ENCODE measurements at regions not wholly inside any gene's neighbourhood (a gene's known extent, or its start where the extent isn't known, plus 50 kb on each side); places are given as distances from the start of the nearest gene placed in this dataset.

DNA sequence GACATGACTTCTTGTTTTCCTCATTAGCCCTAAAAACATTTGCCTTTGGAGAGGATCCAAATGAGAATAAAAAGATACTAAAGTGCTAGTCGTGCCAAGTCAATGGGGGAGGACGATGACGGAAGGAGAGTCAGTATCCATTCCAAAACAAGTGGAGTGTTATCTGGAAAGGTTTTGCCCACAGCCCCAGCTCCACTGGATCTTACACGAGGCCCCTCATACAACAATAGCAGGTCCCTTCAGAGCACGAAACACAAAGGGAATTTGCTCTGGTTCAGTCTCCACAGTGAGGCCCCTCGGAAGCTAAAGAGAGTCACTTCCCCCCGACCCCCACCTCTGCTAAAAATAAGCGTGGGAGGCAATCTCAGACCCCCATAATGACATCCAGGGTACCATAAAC lies 496.9 kb upstream of the ZFHX3 start:
- ChIA-PET CTCF (ENCODE audit: partially characterized antibody) (interaction anchor here (0.6 to 1.1 kb wide), 2 partner anchors 20 to 186 kb away, joined by 3 to 4 read pairs; no protein-coding TSS in a partner anchor), POLR2A (ENCODE audit: partially characterized antibody) (no interaction called here)
- Histone ChIP-seq H3K27ac (ENCODE audit: low read depth, low read length) (no peak overlapping the region), H3K27me3 (replicated peaks in 1 of 4; ENCODE audit: control insufficient read depth in 3 of 4, extremely low read depth in 1 of 4, insufficient read depth in 3 of 4, low read length in 3 of 4) (no peaks in the 10 kb centered on the region), H3K9me3 (ENCODE audit: insufficient read depth in 2 of 2, low read depth in 1 of 2, low read length in 1 of 2) (no peaks in the 10 kb centered on the region), H2BK5ac (ENCODE audit: low read depth, low read length) (no peak overlapping the region), H3K23ac (ENCODE audit: insufficient read length) (no peak overlapping the region), H3K9ac (replicated peaks in 1 of 4; ENCODE audit: extremely low read depth in 1 of 4, low read depth in 3 of 4, low read length in 3 of 4) (no peak overlapping the region), H2BK120ac (replicated peaks; ENCODE audit: low read depth, low read length) (no peak overlapping the region), H3K4ac (replicated peaks; ENCODE audit: insufficient read length, low read depth, low read length) (no peak overlapping the region), H3K79me2 (ENCODE audit: control insufficient read depth in 1 of 2, insufficient read depth in 2 of 2, low read length in 2 of 2) (no peaks in the 10 kb centered on the region), H3K4me3 (ENCODE audit: extremely low read depth in 1 of 4, insufficient read depth in 2 of 4, low read depth in 3 of 4, low read length in 4 of 4) (no peak overlapping the region), H3K36me3 (ENCODE audit: control insufficient read depth in 2 of 4, insufficient read depth in 4 of 4, low read length in 3 of 4) (no peaks in the 10 kb centered on the region), H2BK15ac (ENCODE audit: low read length) (peak overlapping the region; percentile 18; the same call in 1 of the 2 replicates), H4K8ac (ENCODE audit: extremely low read depth, insufficient read depth, low read length) (no peak overlapping the region), H2AK5ac (ENCODE audit: low read depth, low read length) (no peak overlapping the region), H4K91ac (replicated peaks; ENCODE audit: insufficient read length, low read length) (no peak overlapping the region), H3K18ac (ENCODE audit: extremely low read depth, low read length) (no peak overlapping the region), H3K14ac (ENCODE audit: insufficient read length) (no peak overlapping the region), H2BK20ac (ENCODE audit: low read length) (0 out of 2 replicates have a peak overlapping the region, but pooled peaks have one; percentile 13), H4K5ac (ENCODE audit: insufficient read length, low read depth, low read length) (no peak overlapping the region), H2BK12ac (ENCODE audit: low read depth, low read length) (no peak overlapping the region), H2AFZ (ENCODE audit: low read length) (peak overlapping the region; percentile 85), H3K4me2 (ENCODE audit: insufficient read depth in 1 of 2, low read depth in 2 of 2, low read length in 2 of 2) (peak overlapping the region in 1 of 2 experiments; percentile 44; a peak in 2 of 4 replicates), H3K23me2 (ENCODE audit: low read depth, low read length) (no peaks in the 10 kb centered on the region; the same call in 1 of the 2 replicates), H3K4me1 (replicated peaks in 1 of 4; ENCODE audit: control insufficient read depth in 3 of 4, insufficient read depth in 4 of 4, low read length in 3 of 4) (peaks cover 3 to 14% (median 13%) of the 10 kb centered on the region in 4 experiments), H3K56ac (replicated peaks; ENCODE audit: insufficient read length, low read depth, low read length) (no peak overlapping the region), H4K20me1 (replicated peaks in 1 of 2; ENCODE audit: control insufficient read depth in 1 of 2, insufficient read depth in 2 of 2, low read length in 2 of 2) (no peaks in the 10 kb centered on the region), H3K79me1 (ENCODE audit: low read depth, low read length) (no peaks in the 10 kb centered on the region)
- no peak for TF ChIP-seq NRF1 (IDR thresholded peaks at IDR 0.05; ENCODE audit: low read depth, low read length)
- no peak for TF ChIP-seq GABPA (IDR thresholded peaks at IDR 0.05; ENCODE audit: borderline replicate concordance, insufficient read depth, low read length)
- TF ChIP-seq BRCA1 (IDR thresholded peaks at IDR 0.05; ENCODE audit: low read depth, low read length): no peak
- TF ChIP-seq, protein P1, sequence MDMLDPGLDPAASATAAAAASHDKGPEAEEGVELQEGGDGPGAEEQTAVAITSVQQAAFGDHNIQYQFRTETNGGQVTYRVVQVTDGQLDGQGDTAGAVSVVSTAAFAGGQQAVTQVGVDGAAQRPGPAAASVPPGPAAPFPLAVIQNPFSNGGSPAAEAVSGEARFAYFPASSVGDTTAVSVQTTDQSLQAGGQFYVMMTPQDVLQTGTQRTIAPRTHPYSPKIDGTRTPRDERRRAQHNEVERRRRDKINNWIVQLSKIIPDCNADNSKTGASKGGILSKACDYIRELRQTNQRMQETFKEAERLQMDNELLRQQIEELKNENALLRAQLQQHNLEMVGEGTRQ (IDR thresholded peaks at IDR 0.05; ENCODE audit: low read length): no peak
- no peak for TF ChIP-seq SP2 (IDR thresholded peaks at IDR 0.05; ENCODE audit: low read length)
- no peak for TF ChIP-seq SP1 (IDR thresholded peaks at IDR 0.05; ENCODE audit: low read depth, low read length)
- TF ChIP-seq, protein P2, sequence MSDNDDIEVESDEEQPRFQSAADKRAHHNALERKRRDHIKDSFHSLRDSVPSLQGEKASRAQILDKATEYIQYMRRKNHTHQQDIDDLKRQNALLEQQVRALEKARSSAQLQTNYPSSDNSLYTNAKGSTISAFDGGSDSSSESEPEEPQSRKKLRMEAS (IDR thresholded peaks at IDR 0.05): no peak
- no peak for TF ChIP-seq HDAC2 (IDR thresholded peaks at IDR 0.05; ENCODE audit: borderline replicate concordance in 1 of 2, low read depth in 2 of 2, low read length in 2 of 2)
- FAIRE-seq: no peak
- WGBS, 2 experiments (ENCODE audit: extremely low coverage in 1 of 2, insufficient coverage in 1 of 2, insufficient read length in 1 of 2, insufficient replicate concordance in 2 of 2, low coverage in 1 of 2, low lambda C conversion rate in 2 of 2, missing lambda C conversion rate in 1 of 2): 80% methylated on average over 8 of the region's 8 CpGs; no CpG with 5 or more reads in 1 of the 2 experiments
- no peak for DNase-seq (ENCODE audit: low read depth in 1 of 2, low spot score in 2 of 2)

Data from H1 (cell line).